ENCODE measurements at regions not wholly inside any gene's neighbourhood (a gene's known extent, or its start where the extent isn't known, plus 50 kb on each side); places are given as distances from the start of the nearest gene placed in this dataset.

DNA sequence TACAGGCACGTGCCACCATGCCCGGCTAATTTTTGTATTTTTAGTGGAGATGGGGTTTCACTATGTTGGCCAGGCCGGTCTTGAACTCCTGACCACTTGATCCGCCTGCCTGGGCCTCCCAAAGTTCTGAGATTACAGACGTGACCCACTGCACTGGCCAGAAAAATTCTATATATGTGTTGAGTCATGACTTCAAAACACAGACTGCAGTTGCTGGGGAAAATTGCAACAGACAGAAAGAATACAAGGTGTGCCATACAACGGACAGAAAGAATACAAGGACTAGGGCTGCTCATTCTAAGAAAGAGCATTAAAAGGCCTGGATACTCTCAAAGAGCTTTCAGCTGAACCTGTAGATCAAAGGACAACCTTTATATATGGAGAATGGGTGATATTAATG, 109.6 kb upstream of the ACSL4 start:
- H3K4me3 ChIP-seq (ENCODE audit: low read depth, low read length): no peak overlapping the region
- no peak for DNase-seq (ENCODE audit: low read depth)
- TF ChIP-seq, protein P1, sequence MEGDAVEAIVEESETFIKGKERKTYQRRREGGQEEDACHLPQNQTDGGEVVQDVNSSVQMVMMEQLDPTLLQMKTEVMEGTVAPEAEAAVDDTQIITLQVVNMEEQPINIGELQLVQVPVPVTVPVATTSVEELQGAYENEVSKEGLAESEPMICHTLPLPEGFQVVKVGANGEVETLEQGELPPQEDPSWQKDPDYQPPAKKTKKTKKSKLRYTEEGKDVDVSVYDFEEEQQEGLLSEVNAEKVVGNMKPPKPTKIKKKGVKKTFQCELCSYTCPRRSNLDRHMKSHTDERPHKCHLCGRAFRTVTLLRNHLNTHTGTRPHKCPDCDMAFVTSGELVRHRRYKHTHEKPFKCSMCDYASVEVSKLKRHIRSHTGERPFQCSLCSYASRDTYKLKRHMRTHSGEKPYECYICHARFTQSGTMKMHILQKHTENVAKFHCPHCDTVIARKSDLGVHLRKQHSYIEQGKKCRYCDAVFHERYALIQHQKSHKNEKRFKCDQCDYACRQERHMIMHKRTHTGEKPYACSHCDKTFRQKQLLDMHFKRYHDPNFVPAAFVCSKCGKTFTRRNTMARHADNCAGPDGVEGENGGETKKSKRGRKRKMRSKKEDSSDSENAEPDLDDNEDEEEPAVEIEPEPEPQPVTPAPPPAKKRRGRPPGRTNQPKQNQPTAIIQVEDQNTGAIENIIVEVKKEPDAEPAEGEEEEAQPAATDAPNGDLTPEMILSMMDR (IDR thresholded peaks at IDR 0.05; ENCODE audit: control insufficient read depth, extremely low read depth, insufficient read depth): no peak

DNA sequence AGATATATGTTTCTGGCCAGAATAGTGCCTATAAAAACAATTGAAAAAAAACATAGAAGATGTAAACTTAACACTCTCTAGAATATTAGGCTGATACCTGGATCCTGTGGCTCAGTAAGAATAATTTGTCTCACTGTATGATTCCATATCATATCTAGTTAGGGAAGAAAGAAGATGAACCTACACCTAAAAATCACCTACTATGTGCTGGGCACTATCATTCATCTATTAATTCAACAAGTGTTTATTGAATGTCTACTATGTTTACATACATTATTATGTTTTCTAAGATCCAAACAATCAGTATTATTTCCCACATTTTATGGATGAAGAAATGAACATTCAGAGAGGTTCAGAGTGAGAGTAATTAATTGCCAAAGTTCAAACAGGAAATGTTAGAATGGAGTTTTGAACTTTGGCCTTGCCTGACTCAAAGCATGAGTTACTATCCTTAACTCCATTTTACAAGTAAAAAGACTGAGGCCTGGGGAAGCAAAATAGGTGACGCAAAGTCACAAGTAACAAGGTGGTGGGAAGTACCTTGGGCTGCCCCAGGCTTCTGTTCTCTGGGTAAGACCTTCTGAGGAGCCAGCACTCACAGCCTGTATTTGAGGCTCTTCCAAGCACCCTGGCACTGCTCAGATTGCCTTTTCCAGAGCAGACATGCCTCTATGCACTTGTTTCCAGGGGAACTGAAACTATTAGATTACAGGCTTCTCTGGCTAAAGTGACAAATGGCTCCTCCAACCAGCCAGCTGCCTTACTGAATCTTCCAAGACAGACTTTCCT, 111.1 kb upstream of the ACSL4 start:
- no peak for DNase-seq (ENCODE audit: low read depth)
- TF ChIP-seq, protein P1 (IDR thresholded peaks at IDR 0.05; ENCODE audit: control insufficient read depth, extremely low read depth, insufficient read depth): no peak
- no peak overlapping the region for H3K4me3 ChIP-seq (ENCODE audit: low read depth, low read length)

DNA sequence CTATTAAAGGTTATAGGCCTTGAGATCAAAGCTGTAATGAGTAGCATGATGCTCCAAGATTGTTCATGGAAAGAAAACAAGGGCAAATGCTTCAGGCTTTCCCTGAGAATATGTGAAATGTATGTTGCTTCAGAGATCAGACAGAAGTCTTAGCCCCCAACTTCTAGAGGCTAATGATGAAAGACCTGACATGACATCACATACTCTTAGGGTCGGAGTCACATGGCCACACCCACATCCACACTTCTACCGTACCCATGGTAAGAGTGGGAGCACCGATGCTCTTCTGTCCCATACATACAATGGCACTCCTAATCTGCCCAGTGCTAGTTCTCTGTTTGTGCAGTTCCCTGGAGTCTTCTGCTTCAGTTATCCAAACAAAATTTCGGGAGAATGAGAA, 111.9 kb upstream of the ACSL4 start:
- TF ChIP-seq, protein P1 (IDR thresholded peaks at IDR 0.05; ENCODE audit: control insufficient read depth, extremely low read depth, insufficient read depth): no peak
- no peak overlapping the region for H3K4me3 ChIP-seq (ENCODE audit: low read depth, low read length)
- DNase-seq (ENCODE audit: low read depth): no peak

DNA sequence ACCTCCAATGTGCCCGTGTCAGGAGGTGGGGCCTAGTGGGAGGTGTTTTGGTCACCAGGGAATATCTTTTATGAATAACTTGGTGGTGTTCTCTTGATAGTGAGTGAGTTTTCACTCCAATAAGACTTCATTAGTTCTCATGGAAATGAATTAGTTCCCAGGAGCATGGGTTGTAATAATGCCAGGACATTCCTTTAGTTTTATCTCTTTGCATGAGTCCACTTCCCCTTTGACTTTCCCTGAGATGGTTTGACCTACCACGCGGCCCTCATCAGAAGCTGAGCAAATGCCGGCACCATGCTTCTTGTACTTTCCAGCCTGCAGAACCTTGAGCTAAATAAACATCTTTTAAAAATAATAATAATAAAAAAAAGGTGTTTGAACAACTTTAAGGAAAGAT, 112.9 kb upstream of the ACSL4 start:
- TF ChIP-seq, protein P1 (IDR thresholded peaks at IDR 0.05; ENCODE audit: control insufficient read depth, extremely low read depth, insufficient read depth): no peak
- DNase-seq (ENCODE audit: low read depth): no peak
- no peak overlapping the region for H3K4me3 ChIP-seq (ENCODE audit: low read depth, low read length)

DNA sequence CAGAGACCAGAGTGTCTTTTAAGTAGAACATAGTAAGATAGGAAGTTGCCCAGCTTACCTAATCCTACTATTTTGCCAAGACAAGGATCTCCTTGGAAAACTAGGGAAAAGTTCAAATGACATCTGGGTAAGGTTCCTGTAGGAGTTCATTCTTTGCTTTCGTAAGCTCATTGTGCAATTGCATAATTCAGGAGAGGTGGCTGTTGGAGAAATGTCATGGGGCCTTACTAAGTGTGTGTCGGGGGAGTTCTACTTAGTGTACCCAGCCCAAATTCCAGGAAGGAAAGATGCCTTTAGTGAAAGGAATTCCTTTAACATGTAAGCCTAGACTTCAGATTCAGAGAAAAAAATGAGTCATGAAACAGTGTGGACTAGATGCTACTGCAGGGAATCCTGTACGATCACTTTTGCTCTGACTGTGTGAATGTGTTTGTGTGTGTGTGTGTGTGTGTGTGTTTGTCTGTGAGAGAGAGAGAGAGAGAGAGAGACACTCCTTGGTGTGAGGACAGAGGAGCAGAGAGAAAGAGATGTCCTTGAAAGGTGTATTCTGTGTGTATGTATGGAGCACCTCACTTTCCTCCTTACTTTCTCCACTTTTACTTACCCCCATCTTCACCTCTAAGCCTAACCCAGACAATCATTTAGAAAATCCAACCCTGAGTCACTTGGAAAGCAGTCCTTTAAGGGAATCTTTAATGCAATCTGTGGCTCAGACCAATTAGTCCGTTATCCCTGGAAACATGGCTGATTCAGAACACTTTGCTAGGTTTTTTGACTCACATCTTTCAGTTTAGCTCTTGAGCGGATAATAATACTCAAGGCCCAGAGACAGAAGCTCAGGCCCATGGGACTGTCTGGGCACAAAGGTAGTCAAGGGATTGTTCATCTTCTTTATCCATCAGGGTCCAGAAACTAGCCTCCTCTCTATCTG, 114.5 kb upstream of the ACSL4 start:
- H3K4me3 ChIP-seq (ENCODE audit: low read depth, low read length): no peak overlapping the region
- TF ChIP-seq, protein P1 (IDR thresholded peaks at IDR 0.05; ENCODE audit: control insufficient read depth, extremely low read depth, insufficient read depth): no peak
- DNase-seq (ENCODE audit: low read depth): no peak

DNA sequence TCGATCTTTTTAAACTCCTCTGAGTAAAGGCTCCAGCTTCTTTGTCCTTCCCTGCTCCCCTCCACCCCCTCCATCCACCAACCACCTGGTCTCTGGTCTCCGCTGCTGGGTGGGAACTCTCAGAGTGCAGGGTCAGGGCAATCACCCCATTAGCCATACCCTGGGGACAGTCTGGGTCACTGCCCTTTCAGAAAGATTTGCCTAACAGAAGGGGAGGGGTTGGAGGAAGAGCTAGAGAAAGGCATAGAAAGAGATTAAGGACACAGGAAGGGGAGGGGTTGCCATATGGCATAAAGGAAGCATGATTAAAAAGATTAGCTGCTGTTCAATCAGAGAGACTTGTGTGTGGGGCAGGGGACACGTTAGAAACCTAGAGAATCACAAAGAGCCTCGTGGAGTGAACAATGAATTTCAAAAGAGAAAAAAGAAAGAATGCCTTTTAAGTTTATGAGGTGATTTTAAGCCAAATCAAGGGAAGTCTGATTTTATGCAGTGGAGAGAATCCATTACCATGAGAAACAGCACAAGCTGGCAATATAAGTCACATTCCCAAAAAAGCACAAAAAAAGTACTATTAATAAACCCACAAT, 115.5 kb upstream of the ACSL4 start:
- DNase-seq (ENCODE audit: low read depth): no peak
- TF ChIP-seq, protein P1 (IDR thresholded peaks at IDR 0.05; ENCODE audit: control insufficient read depth, extremely low read depth, insufficient read depth): no peak
- H3K4me3 ChIP-seq (ENCODE audit: low read depth, low read length): no peak overlapping the region
